ENCODE measurements at regions not wholly inside any gene's neighbourhood (a gene's known extent, or its start where the extent isn't known, plus 50 kb on each side); places are given as distances from the start of the nearest gene placed in this dataset.

DNA sequence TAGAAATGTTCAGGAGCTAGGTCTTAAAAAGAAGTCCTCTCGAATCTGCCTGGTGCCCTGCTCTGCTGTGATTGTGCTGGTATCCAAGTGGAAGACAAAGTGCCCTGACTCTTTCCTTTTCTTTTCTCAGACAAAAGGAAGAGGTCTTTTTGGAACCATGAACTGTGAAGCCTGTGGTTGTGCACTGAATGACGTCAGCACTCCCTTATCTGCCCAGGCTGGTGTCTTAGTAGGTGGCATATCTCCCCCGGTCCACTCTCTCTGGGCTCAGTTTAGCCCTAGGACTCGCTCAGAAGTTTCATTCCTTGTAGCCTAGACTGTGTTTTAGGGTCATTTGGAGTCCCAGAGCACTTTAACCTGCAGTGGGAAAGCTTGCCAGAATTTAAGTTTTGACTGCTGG is 400.3 kb upstream of the CT83 start:
- TF ChIP-seq KDM1A (IDR thresholded peaks at IDR 0.05; ENCODE audit: borderline replicate concordance, low read length): no peak
- TF ChIP-seq CTCF (IDR thresholded peaks at IDR 0.05; ENCODE audit: control extremely low read depth in 1 of 3, insufficient read depth in 1 of 3, low read depth in 1 of 3, low read length in 3 of 3): no peak
- TF ChIP-seq MAFK (IDR thresholded peaks at IDR 0.05; ENCODE audit: low read depth, low read length): no peak
- TF ChIP-seq POLR2AphosphoS5 (IDR thresholded peaks at IDR 0.05; ENCODE audit: low read depth, low read length): no peak
- TF ChIP-seq HDAC2 (IDR thresholded peaks at IDR 0.05; ENCODE audit: borderline replicate concordance in 1 of 2, low read depth in 2 of 2, low read length in 2 of 2): no peak

All from H1 (cell line).